HepG2 (cell line): ENCODE measurements at regions not wholly inside any gene's neighbourhood (a gene's known extent, or its start where the extent isn't known, plus 50 kb on each side); places are given as distances from the start of the nearest gene placed in this dataset.

ENCODE experiments used
- ATAC-seq: fragments of 200-7000 bp; cut with Tn5 transposase; 3 replicates; pipeline ENCODE4 v1.9.1; 2020; ENCODE audit warnings: mild to moderate bottlenecking, moderate library complexity
- BruUV-seq: library from RNA; stranded (reverse); fragments of 400-500 nt; replicated peaks from 2 replicates; lab custom pipeline; 2021; lab: Mats Ljungman, UMichigan
- CTCF ChIA-PET: fragments of 300-600 bp; formaldehyde crosslinking; extraction: SDS; loops from one replicate; lab custom pipeline; 2021; ENCODE audit warnings: low total read pairs, inconsistent platforms, low intra/inter-chr PET ratio; lab: Yijun Ruan, JAX
- POLR2A ChIA-PET: fragments of 350-600 bp; sonication (Branson Sonifier 250); formaldehyde crosslinking; loops from one replicate; lab custom pipeline; 2020; ENCODE audit warnings: antibody characterized with exemption, inconsistent platforms; lab: Yijun Ruan, JAX
- DNase-seq: peaks from one replicate; pipeline ENCODE4 v3.0.0-alpha.2; 2015; ENCODE audit warnings: low spot score
- FAIRE-seq: peaks from 3 replicates; lab custom pipeline; 2011; peaks lifted over from hg19 to GRCh38; lab: Jason Lieb, UNC
- H2AFZ ChIP-seq: one replicate; pipeline ENCODE4 v1.6.1; 2011; ENCODE audit warnings: low read length, inconsistent platforms
- H3K27ac ChIP-seq: fragments of 300-600 bp; 3 replicates; pipeline ENCODE4 v1.8.0; 2011; ENCODE audit warnings: mixed run types, mild to moderate bottlenecking, mixed read lengths, low read length, inconsistent platforms; ENCODE audit not compliant: insufficient read depth; ENCODE audit errors: extremely low read length
- H3K27me3 ChIP-seq, 2 experiments: fragments of 200-600 bp in 1 of 2; 2 replicates in 1 of 2; 3 replicates in 1 of 2; pipeline versions ENCODE4 v1.6.0 to v1.8.0; 2011; ENCODE audit warnings: low read length in 2 of 2, mild to moderate bottlenecking in 2 of 2, moderate library complexity in 2 of 2, inconsistent platforms in 1 of 2; ENCODE audit not compliant: insufficient read depth in 2 of 2, control insufficient read depth in 1 of 2
- H3K36me3 ChIP-seq, 2 experiments: fragments of 200-600 bp in 1 of 2; replicated peaks in 1 of 2; 2 replicates in 1 of 2; 3 replicates in 1 of 2; pipeline versions ENCODE4 v1.5.1 to v1.8.0; 2011; ENCODE audit warnings: low read length in 2 of 2, inconsistent platforms in 1 of 2; ENCODE audit not compliant: insufficient read depth in 2 of 2, control insufficient read depth in 1 of 2
- H3K4me1 ChIP-seq: 2 replicates; pipeline ENCODE4 v1.5.1; 2012; ENCODE audit warnings: low read length, inconsistent platforms; ENCODE audit not compliant: insufficient read depth
- H3K4me2 ChIP-seq: 2 replicates; pipeline ENCODE4 v1.6.0; 2011; ENCODE audit warnings: low read depth, low read length, inconsistent platforms
- H3K4me3 ChIP-seq, 3 experiments: fragments of 200-600 bp in 1 of 3; sonication (generic), shearing (Covaris generic) in 1 of 3; replicated peaks in 1 of 3; 2 replicates each; pipeline ENCODE4 v1.5.1; 2011 to 2016; ENCODE audit warnings: low read length in 3 of 3, inconsistent platforms in 2 of 3, low read depth in 2 of 3, mild to moderate bottlenecking in 2 of 3, control low read depth in 1 of 3, mixed read lengths in 1 of 3; ENCODE audit not compliant: insufficient read depth in 1 of 3
- H3K79me2 ChIP-seq: one replicate; pipeline ENCODE4 v1.6.1; 2011; ENCODE audit warnings: low read length, inconsistent platforms; ENCODE audit not compliant: insufficient read depth
- H3K9ac ChIP-seq: 2 replicates; pipeline ENCODE4 v1.6.0; 2011; ENCODE audit warnings: mild to moderate bottlenecking, low read depth, low read length, inconsistent platforms; ENCODE audit not compliant: insufficient read depth
- H3K9me3 ChIP-seq: 2 replicates; pipeline ENCODE4 v1.5.1; 2012; ENCODE audit warnings: mild to moderate bottlenecking, low read length
- H4K20me1 ChIP-seq: 2 replicates; pipeline ENCODE4 v1.6.0; 2011; ENCODE audit warnings: inconsistent platforms, mild to moderate bottlenecking, low read length, moderate library complexity; ENCODE audit not compliant: insufficient read depth
- BCL6 ChIP-seq: IDR thresholded peaks from 2 replicates; pipeline ENCODE4 v1.6.1; 2016; ENCODE audit warnings: missing genetic modification reagents, missing compliant biosample characterization
- CBX1 ChIP-seq: IDR thresholded peaks from one replicate; pipeline ENCODE4 v1.6.1; 2016; ENCODE audit warnings: antibody characterized with exemption, low read depth
- CEBPB ChIP-seq: IDR thresholded peaks from 2 replicates; pipeline ENCODE4 v1.6.1; 2011; ENCODE audit warnings: low read depth, low read length, improper control_type of control experiment, borderline replicate concordance
- DMAP1 ChIP-seq: IDR thresholded peaks from 2 replicates; pipeline ENCODE4 v1.6.1; 2016
- FOXA3 ChIP-seq: IDR thresholded peaks from 2 replicates; pipeline ENCODE4 v1.6.1; 2016; ENCODE audit warnings: missing genetic modification reagents, missing compliant biosample characterization
- GABPA ChIP-seq, 2 experiments: IDR thresholded peaks; 2 replicates each; pipeline ENCODE4 v1.6.1; 2011 to 2016; ENCODE audit warnings: low read depth in 2 of 2, low read length in 1 of 2, missing biosample characterization in 1 of 2, missing genetic modification characterization in 1 of 2
- HOXA9 ChIP-seq: sonication (generic); formaldehyde crosslinking; IDR thresholded peaks from 2 replicates; pipeline ENCODE4 v1.8.1; 2022; ENCODE audit warnings: missing genetic modification reagents, mild to moderate bottlenecking, moderate library complexity, borderline replicate concordance
- HOXD1 ChIP-seq: sonication (generic); formaldehyde crosslinking; IDR thresholded peaks from 2 replicates; pipeline ENCODE4 v1.5.0; 2020; ENCODE audit warnings: missing genetic modification reagents
- IRX3 ChIP-seq: sonication (generic); formaldehyde crosslinking; IDR thresholded peaks from 2 replicates; pipeline ENCODE4 v1.8.1; 2023; ENCODE audit warnings: mild to moderate bottlenecking, low read depth, missing genetic modification reagents, borderline replicate concordance
- MIXL1 ChIP-seq: IDR thresholded peaks from 2 replicates; pipeline ENCODE4 v1.6.1; 2016
- NCOA2 ChIP-seq: sonication (generic); formaldehyde crosslinking; IDR thresholded peaks from 2 replicates; pipeline ENCODE4 v1.8.0; 2022; ENCODE audit warnings: inconsistent platforms
- NRL ChIP-seq: sonication (generic); formaldehyde crosslinking; IDR thresholded peaks from 2 replicates; pipeline ENCODE4 v1.5.0; 2020; ENCODE audit warnings: missing genetic modification reagents, mild to moderate bottlenecking, moderate library complexity, borderline replicate concordance
- PHF20 ChIP-seq: sonication (generic); formaldehyde crosslinking; IDR thresholded peaks from 2 replicates; pipeline ENCODE4 v1.5.0; 2020; ENCODE audit warnings: mild to moderate bottlenecking, missing genetic modification reagents
- TCF12 ChIP-seq, 2 experiments: fragments of 450-650 bp in 1 of 2; sonication (generic) in 1 of 2; formaldehyde crosslinking in 1 of 2; IDR thresholded peaks; 2 replicates each; pipeline versions ENCODE4 v1.6.1 to v1.8.0; 2017 to 2022; ENCODE audit warnings: antibody characterized with exemption in 1 of 2, mild to moderate bottlenecking in 1 of 2, missing genetic modification reagents in 1 of 2, moderate library complexity in 1 of 2
- TCF7 ChIP-seq: sonication (generic); IDR thresholded peaks from 2 replicates; pipeline ENCODE4 v1.6.1; 2016; ENCODE audit warnings: antibody characterized with exemption, low read depth
- ZNF124 ChIP-seq: sonication (generic); formaldehyde crosslinking; IDR thresholded peaks from 2 replicates; pipeline ENCODE4 v1.4.0; 2020; ENCODE audit warnings: missing genetic modification reagents
- ZNF251 ChIP-seq: sonication (generic); formaldehyde crosslinking; IDR thresholded peaks from 2 replicates; pipeline ENCODE4 v1.9.0; 2021; ENCODE audit warnings: mild to moderate bottlenecking, missing genetic modification reagents
- ZNF616 ChIP-seq: sonication (generic); formaldehyde crosslinking; IDR thresholded peaks from 2 replicates; pipeline ENCODE4 v1.5.0; 2020; ENCODE audit warnings: low read depth, mild to moderate bottlenecking, missing genetic modification reagents
- ZXDC ChIP-seq: sonication (generic); formaldehyde crosslinking; IDR thresholded peaks from 2 replicates; pipeline ENCODE4 v1.5.0; 2020; ENCODE audit warnings: mild to moderate bottlenecking, missing genetic modification reagents
- WGBS: methylation state at CpG from one replicate; pipeline ENCODE4 v1.1.6; 2017; ENCODE audit warnings: low lambda C conversion rate; 5-methylcytosine and 5-hydroxymethylcytosine counted together
- in situ Hi-C: cut with HindIII; loops from 2 replicates; pipeline ENCODE4 v1.10.0; 2017; ENCODE audit warnings: low pct_unique_long_range_greater_than_20kb; ENCODE audit not compliant: extremely low pct_ligation_motif_present
- intact Hi-C: fragments of 100-400 bp; cut with micrococcal nuclease; formaldehyde crosslinking; loops from one replicate; pipeline ENCODE4 v1.10.0; 2022; ENCODE audit not compliant: unreplicated experiment

DNA sequence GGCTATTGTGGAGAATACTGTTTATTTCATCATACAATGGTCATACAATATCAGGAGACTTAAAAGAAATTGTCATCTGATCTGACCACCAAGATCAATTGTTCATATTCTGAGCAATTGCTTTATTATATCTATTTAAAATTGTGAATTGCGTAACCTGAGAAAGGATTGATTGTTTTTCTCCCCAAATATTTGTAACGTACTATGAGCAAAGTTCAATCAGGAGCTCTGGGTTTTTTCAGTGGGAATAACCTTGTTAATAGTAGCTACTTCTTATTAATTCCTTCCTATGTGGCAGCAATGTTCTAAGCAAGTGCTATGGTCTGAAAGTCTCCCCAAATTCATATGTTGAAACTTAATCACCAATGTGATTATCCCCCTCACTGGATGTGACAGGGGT, 323.1 kb downstream of the ZPLD1 start (continued):
- TF ChIP-seq IRX3 (CRISPR knock-in tag) (no peak), PHF20 (CRISPR knock-in tag) (no peak), DMAP1 (CRISPR knock-in tag) (no peak), BCL6 (CRISPR knock-in tag) (no peak)

DNA sequence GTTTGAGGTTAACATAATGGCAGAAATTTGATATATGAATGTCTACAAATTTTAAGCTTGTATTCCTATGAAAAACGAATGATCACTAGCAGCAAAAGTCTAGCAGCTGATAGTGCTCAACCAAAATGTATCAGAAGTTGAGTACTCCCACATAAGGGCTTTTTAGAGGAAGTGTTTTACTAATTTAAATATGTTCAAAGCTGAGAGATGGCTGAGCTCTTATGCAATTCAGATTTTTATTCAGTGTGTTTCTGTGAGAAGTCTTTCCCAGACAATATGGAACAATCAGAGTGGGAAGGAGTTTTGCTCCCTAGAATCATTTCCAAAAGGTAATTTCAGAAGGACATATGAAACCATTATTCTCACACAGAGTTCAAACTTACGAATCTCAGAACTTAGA, 327.0 kb downstream of the ZPLD1 start:
- Histone ChIP-seq H2AFZ (no peak overlapping the region), H3K27me3 (no peaks in the 10 kb centered on the region), H3K4me3 (no peak overlapping the region), H3K9ac (no peak overlapping the region), H3K4me2 (no peak overlapping the region), H3K4me1 (no peaks in the 10 kb centered on the region), H3K9me3 (no peaks in the 10 kb centered on the region), H3K36me3 (no peaks in the 10 kb centered on the region), H3K79me2 (no peaks in the 10 kb centered on the region), H3K27ac (no peak overlapping the region), H4K20me1 (no peaks in the 10 kb centered on the region)
- intact Hi-C loops (no loop called here), in situ Hi-C loops (no loop called here)
- DNase-seq (no peak), FAIRE-seq (no peak), ATAC-seq (no peak)
- ChIA-PET POLR2A (no interaction called here), CTCF (no interaction called here)
- whole genome bisulfite sequencing, result 0% methylated on average over 2 of the region's 2 CpGs
- no TSS peak for BruUV-seq
- TF ChIP-seq HOXA9 (no peak), NRL (CRISPR knock-in tag) (no peak), GABPA (IDR thresholded peaks at IDR 0.05; ENCODE audit: low read depth, low read length) (no peak), GABPA (CRISPR knock-in tag; IDR thresholded peaks at IDR 0.05; ENCODE audit: low read depth) (no peak), ZXDC (CRISPR knock-in tag) (no peak), ZNF124 (CRISPR knock-in tag) (no peak), ZNF251 (no peak), TCF7 (no peak), CBX1 (no peak), NCOA2 (CRISPR knock-in tag) (no peak), CEBPB (no peak), HOXD1 (CRISPR knock-in tag) (no peak), MIXL1 (CRISPR knock-in tag) (no peak), ZNF616 (no peak), TCF12 (IDR thresholded peaks at IDR 0.05) (no peak), TCF12 (CRISPR knock-in tag; IDR thresholded peaks at IDR 0.05) (no peak), FOXA3 (CRISPR knock-in tag) (no peak)
